ENCODE measurements at regions not wholly inside any gene's neighbourhood (a gene's known extent, or its start where the extent isn't known, plus 50 kb on each side); places are given as distances from the start of the nearest gene placed in this dataset.

- no peak for DNase-seq (ENCODE audit: low spot score)
- no peak overlapping the region for H3K4me3 ChIP-seq
- TF ChIP-seq, protein P1, sequence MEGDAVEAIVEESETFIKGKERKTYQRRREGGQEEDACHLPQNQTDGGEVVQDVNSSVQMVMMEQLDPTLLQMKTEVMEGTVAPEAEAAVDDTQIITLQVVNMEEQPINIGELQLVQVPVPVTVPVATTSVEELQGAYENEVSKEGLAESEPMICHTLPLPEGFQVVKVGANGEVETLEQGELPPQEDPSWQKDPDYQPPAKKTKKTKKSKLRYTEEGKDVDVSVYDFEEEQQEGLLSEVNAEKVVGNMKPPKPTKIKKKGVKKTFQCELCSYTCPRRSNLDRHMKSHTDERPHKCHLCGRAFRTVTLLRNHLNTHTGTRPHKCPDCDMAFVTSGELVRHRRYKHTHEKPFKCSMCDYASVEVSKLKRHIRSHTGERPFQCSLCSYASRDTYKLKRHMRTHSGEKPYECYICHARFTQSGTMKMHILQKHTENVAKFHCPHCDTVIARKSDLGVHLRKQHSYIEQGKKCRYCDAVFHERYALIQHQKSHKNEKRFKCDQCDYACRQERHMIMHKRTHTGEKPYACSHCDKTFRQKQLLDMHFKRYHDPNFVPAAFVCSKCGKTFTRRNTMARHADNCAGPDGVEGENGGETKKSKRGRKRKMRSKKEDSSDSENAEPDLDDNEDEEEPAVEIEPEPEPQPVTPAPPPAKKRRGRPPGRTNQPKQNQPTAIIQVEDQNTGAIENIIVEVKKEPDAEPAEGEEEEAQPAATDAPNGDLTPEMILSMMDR (IDR thresholded peaks at IDR 0.05): no peak
- H3K27ac ChIP-seq: no peak overlapping the region
Observed at GRCh38 chr6:91340896-91341395, 754.1 kb upstream of the MAP3K7 start.

DNA sequence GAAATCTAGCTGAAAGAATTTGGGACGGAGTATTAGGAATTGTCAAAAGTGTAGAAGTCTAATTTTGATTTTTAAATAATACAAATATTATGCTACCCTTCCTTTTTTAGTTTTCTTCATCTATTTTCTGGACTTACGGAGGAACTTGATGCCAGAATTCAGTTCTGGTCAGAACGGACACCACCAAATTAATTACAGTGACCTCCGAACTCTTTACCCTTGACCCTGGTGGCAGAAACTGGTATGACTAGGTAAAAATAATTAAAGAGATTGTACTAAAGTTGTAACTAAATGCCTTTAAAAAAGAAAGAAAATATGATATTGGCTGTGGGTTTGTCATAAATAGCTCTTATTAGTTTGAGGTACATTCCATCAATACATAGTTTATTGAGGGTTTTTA is 751.1 kb upstream of the MAP3K7 start:
- no peak overlapping the region for H3K27ac ChIP-seq
- no peak overlapping the region for H3K4me3 ChIP-seq
- no peak for DNase-seq (ENCODE audit: low spot score)
- TF ChIP-seq, protein P1 (IDR thresholded peaks at IDR 0.05): no peak

DNA sequence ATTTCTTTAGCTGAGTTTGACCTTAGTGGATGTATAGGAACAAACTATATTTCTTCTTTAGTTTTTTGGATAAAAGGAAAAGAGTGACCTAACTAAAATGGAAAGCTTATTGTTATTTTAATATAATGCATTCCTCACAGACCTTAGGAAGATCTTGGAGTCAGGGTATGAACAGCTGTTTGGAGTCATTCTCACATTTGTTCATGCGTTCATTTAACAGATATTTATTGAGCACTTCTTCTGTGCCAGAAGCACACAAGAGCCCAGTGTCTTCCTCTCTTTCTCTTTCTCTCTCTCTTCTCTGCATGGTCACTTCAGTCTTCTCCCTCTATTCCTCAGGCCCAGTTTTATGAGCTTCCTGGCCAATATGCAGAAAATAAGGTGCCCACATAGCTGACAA is 744.0 kb upstream of the MAP3K7 start:
- H3K27ac ChIP-seq: no peak overlapping the region
- H3K4me3 ChIP-seq: no peak overlapping the region
- TF ChIP-seq, protein P1 (IDR thresholded peaks at IDR 0.05): no peak
- no peak for DNase-seq (ENCODE audit: low spot score)

DNA sequence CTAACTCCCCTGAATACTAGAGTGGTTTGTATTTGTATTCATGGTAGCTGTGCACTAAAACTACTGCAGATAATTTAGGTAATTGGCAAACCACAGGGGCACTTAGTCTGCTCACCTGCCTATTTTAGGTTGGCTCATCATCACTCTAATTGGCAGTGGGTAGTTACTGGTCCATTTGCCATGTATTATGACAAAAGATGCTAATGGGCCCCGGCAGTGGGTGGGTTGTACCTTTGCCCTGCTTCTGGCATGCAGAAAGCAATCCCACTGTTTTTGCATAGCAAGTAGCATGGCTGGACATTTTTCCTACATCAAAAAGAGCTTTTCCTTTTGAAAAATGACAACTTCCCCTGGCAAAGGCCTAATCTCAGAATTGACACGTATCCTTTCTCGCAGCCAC is 741.4 kb upstream of the MAP3K7 start:
- Histone ChIP-seq H3K4me3 (no peak overlapping the region), H3K27ac (no peak overlapping the region)
- DNase-seq (ENCODE audit: low spot score): no peak
- TF ChIP-seq, protein P1 (IDR thresholded peaks at IDR 0.05): no peak

- Histone ChIP-seq H3K4me3 (no peak overlapping the region), H3K27ac (no peak overlapping the region)
- TF ChIP-seq, protein P1 (IDR thresholded peaks at IDR 0.05): no peak
- DNase-seq (ENCODE audit: low spot score): no peak
Observed at GRCh38 chr6:91324711-91325110, 737.8 kb upstream of the MAP3K7 start.

GRCh38 chr6:91317984-91318383 is 731.1 kb upstream of the MAP3K7 start:
- TF ChIP-seq, protein P1 (IDR thresholded peaks at IDR 0.05): no peak
- DNase-seq (ENCODE audit: low spot score): no peak
- no peak overlapping the region for H3K4me3 ChIP-seq
- no peak overlapping the region for H3K27ac ChIP-seq

GRCh38 chr6:91317247-91317835 is 730.5 kb upstream of the MAP3K7 start:
- Histone ChIP-seq H3K27ac (no peak overlapping the region), H3K4me3 (no peak overlapping the region)
- TF ChIP-seq, protein P1 (IDR thresholded peaks at IDR 0.05): no peak
- no peak for DNase-seq (ENCODE audit: low spot score)
